Activated T-helper 1 cell treated with anti-CD3 and anti-CD28 coated beads, Interleukin-12 subunit alpha, Interleukin-12 subunit beta, Interleukin-2, Interleukin-4 antibody, amounts not matched to agents 30 ng/mL and 10 ng/mL and 1 ng/mL, durations not matched to agents 14 hours and 24 hours and 36 hours (primary cell): ENCODE measurements at regions not wholly inside any gene's neighbourhood (a gene's known extent, or its start where the extent isn't known, plus 50 kb on each side); places are given as distances from the start of the nearest gene placed in this dataset.

ENCODE experiments used
- DNase-seq: peaks from one replicate; pipeline ENCODE4 v3.0.0; 2021; ENCODE audit warnings: low spot score
- H3K27ac Mint-ChIP-seq: one replicate; pipeline ENCODE4 v1.8.0; 2021; ENCODE audit warnings: mild to moderate bottlenecking, mixed read lengths
- H3K27me3 Mint-ChIP-seq: one replicate; pipeline ENCODE4 v1.8.0; 2022; ENCODE audit warnings: mild to moderate bottlenecking, moderate library complexity, mixed read lengths; ENCODE audit not compliant: insufficient read depth
- H3K36me3 Mint-ChIP-seq: one replicate; pipeline ENCODE4 v1.8.0; 2021; ENCODE audit warnings: low read depth, mixed read lengths
- H3K4me1 Mint-ChIP-seq: one replicate; pipeline ENCODE4 v1.8.0; 2021; ENCODE audit warnings: low read depth, mixed read lengths
- H3K4me3 Mint-ChIP-seq: one replicate; pipeline ENCODE4 v1.8.0; 2021; ENCODE audit warnings: mild to moderate bottlenecking, moderate library complexity, mixed read lengths
- H3K9me3 Mint-ChIP-seq: one replicate; pipeline ENCODE4 v1.8.0; 2021; ENCODE audit warnings: mixed read lengths
- intact Hi-C: fragments of 100-400 bp; cut with micrococcal nuclease; formaldehyde crosslinking; loops from one replicate; pipeline ENCODE4 v1.15.1; 2024

DNA sequence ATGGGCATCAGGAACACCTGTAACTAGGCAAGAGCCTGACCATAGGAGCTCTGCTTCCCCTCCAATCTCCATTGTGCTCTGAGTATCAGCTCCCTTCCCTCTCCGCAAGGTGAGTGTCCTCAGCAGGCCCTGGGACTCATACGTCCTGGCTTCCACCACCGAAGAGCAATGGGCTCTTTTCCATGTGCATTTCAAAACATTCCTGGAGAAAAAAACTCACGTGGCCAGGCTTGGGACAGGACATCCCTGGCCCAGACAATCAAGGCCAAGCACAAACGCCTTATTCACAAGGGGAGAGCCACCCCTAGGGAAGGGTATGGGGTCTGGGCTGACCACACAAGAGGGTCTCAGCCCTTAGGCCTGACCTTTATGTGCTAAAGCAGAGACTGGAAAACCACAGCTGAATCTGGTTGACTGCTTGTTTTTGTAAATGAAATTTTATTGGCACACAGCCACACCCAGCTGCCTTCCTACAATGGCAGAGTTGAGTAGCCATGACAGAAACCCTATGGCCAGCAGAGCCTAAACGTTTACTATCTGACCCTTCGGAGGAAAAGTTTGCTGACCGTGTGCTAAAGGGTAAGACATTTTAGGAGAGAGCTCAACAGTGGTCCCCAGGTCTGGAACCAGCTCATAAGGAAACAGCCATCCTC, 175.7 kb upstream of the ARL4C start:
- Mint-ChIP-seq H3K27ac (no peak overlapping the region), H3K36me3 (no peaks in the 10 kb centered on the region), H3K4me1 (no peaks in the 10 kb centered on the region), H3K4me3 (no peak overlapping the region), H3K9me3 (no peaks in the 10 kb centered on the region), H3K27me3 (peaks cover 10% of the 10 kb centered on the region)
- intact Hi-C loops: no loop called here
- DNase-seq: no peak

- Mint-ChIP-seq H3K36me3 (no peaks in the 10 kb centered on the region), H3K4me3 (no peak overlapping the region), H3K9me3 (no peaks in the 10 kb centered on the region), H3K4me1 (no peaks in the 10 kb centered on the region), H3K27ac (no peak overlapping the region), H3K27me3 (peaks cover 10% of the 10 kb centered on the region)
- no peak for DNase-seq
- intact Hi-C loops: no loop called here
Measured at GRCh38 chr2:234671716-234672115, 174.8 kb upstream of the ARL4C start.

- no peak for DNase-seq
- H3K9me3 Mint-ChIP-seq: no peaks in the 10 kb centered on the region
- H3K27me3 Mint-ChIP-seq: peaks cover 10% of the 10 kb centered on the region
- H3K36me3 Mint-ChIP-seq: no peaks in the 10 kb centered on the region
- no peak overlapping the region for H3K4me3 Mint-ChIP-seq
- intact Hi-C loops: no loop called here
- no peak overlapping the region for H3K27ac Mint-ChIP-seq
- no peaks in the 10 kb centered on the region for H3K4me1 Mint-ChIP-seq
Measured at GRCh38 chr2:234671231-234671630, 174.3 kb upstream of the ARL4C start.

DNA sequence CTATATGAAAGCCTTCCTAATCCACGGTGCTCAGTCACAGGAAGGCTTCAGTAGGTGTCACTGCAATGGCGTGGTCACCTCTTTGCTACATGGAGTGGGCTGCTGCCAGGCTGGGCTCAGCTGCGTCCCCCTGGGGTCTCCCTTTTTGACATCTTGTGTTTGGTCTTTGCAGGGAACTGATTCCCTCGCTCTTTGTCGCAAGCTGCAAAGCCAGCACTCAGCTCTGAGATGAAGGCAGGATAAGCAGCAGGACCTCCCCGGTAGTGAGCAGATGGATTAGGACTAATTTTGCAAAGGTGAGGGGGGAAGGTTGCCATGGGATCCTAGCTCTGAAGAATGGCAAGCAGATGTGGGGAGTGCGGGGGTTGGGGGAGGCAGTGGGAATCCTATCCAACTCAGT, 173.9 kb upstream of the ARL4C start:
- H3K4me3 Mint-ChIP-seq: no peak overlapping the region
- H3K36me3 Mint-ChIP-seq: no peaks in the 10 kb centered on the region

DNA sequence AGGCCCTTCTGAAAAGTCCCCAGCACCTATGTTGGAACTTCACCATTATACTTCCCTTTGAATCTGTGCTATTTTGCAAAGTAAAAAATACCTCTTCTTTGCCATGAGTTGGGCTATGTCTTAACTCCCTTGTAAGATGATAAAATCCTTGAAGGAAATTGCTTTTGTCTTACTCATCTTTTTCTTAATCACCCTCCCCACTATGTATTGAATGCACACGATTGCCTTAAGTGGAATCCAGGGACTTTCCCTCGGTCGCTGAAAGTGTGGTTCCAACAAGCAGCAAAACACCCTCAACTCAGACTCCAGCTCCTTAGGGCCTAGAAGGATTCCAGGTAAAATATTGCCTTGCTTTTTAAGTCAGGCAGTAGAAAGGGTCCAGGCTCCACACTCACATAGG, 173.2 kb upstream of the ARL4C start:
- Mint-ChIP-seq H3K36me3 (no peaks in the 10 kb centered on the region), H3K9me3 (no peaks in the 10 kb centered on the region), H3K4me3 (no peak overlapping the region), H3K4me1 (no peaks in the 10 kb centered on the region), H3K27me3 (peaks cover 10% of the 10 kb centered on the region), H3K27ac (no peak overlapping the region)
- intact Hi-C loops: no loop called here
- no peak for DNase-seq

More for the DNA sequence above, 173.9 kb upstream of the ARL4C start:
- Mint-ChIP-seq H3K9me3 (no peaks in the 10 kb centered on the region), H3K27ac (no peak overlapping the region), H3K27me3 (peaks cover 10% of the 10 kb centered on the region), H3K4me1 (no peaks in the 10 kb centered on the region)
- intact Hi-C loops: no loop called here
- no peak for DNase-seq

- Mint-ChIP-seq H3K27me3 (peaks cover 7% of the 10 kb centered on the region), H3K4me3 (no peak overlapping the region), H3K27ac (no peak overlapping the region), H3K9me3 (no peaks in the 10 kb centered on the region), H3K4me1 (no peaks in the 10 kb centered on the region), H3K36me3 (no peaks in the 10 kb centered on the region)
- intact Hi-C loops: no loop called here
- no peak for DNase-seq
Measured at GRCh38 chr2:234669621-234670020, 172.7 kb upstream of the ARL4C start.

GRCh38 chr2:234669001-234669400, 172.1 kb upstream of the ARL4C start:
- Mint-ChIP-seq H3K4me3 (no peak overlapping the region), H3K36me3 (no peaks in the 10 kb centered on the region), H3K27ac (no peak overlapping the region), H3K9me3 (no peaks in the 10 kb centered on the region), H3K4me1 (no peaks in the 10 kb centered on the region), H3K27me3 (peaks cover 7% of the 10 kb centered on the region)
- no peak for DNase-seq
- intact Hi-C loops: no loop called here

GRCh38 chr2:234666911-234667310, 170.0 kb upstream of the ARL4C start:
- Mint-ChIP-seq H3K36me3 (no peaks in the 10 kb centered on the region), H3K27me3 (peaks cover 2% of the 10 kb centered on the region), H3K27ac (no peak overlapping the region), H3K4me3 (no peak overlapping the region), H3K9me3 (no peaks in the 10 kb centered on the region), H3K4me1 (no peaks in the 10 kb centered on the region)
- DNase-seq: no peak
- intact Hi-C loops: no loop called here

DNA sequence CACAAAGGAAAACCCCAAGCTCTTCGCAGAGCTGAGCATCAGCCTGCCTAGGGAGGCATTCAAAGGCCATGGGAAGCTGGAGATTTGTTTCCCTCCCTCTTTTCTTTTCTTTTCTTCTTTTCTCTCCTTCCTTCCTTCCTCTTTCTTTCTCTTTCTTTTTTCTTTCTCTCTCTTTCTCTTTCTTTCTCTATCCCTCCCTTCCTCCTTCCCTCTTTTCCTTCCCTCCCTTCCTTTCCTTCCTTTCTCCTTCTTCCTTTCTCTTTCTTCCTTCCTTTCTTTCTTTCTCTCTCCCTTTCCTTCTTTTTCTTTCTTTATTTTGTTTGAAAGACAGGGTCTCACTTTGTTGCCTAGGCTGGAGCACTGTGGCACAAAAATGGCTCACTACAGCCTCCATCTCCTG, 168.4 kb upstream of the ARL4C start:
- no peaks in the 10 kb centered on the region for H3K9me3 Mint-ChIP-seq
- H3K27me3 Mint-ChIP-seq: peaks cover 2% of the 10 kb centered on the region
- intact Hi-C loops: no loop called here
- DNase-seq: no peak
- no peaks in the 10 kb centered on the region for H3K4me1 Mint-ChIP-seq
- no peak overlapping the region for H3K27ac Mint-ChIP-seq
- no peak overlapping the region for H3K4me3 Mint-ChIP-seq
- H3K36me3 Mint-ChIP-seq: no peaks in the 10 kb centered on the region

DNA sequence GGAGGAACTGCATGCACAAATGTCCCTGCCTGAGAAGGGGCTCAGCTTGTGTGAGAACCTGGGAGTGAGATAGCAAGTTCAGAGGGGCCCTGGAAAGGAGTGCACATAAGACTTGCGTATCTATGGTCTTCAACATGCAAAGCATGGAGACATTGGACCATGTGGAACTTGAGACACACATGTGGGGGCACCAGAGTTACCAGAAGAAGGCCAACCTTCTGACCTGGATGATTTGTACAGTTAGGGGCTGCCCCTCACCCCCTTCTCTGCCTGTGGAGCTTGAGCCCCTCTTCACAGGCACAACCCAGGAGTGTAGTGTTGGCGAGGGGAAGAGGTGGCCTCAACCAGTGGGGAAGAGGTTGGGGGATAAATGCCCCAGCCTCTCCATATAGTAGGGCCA, 165.0 kb upstream of the ARL4C start:
- Mint-ChIP-seq H3K9me3 (no peaks in the 10 kb centered on the region), H3K27me3 (peaks cover 2% of the 10 kb centered on the region), H3K4me3 (no peak overlapping the region), H3K27ac (no peak overlapping the region), H3K36me3 (no peaks in the 10 kb centered on the region), H3K4me1 (no peaks in the 10 kb centered on the region)
- intact Hi-C loops: no loop called here
- DNase-seq: no peak

- no peak for DNase-seq
- intact Hi-C loops: no loop called here
- Mint-ChIP-seq H3K27me3 (peaks cover 2% of the 10 kb centered on the region), H3K4me3 (no peak overlapping the region), H3K4me1 (no peaks in the 10 kb centered on the region), H3K36me3 (no peaks in the 10 kb centered on the region), H3K27ac (no peak overlapping the region), H3K9me3 (no peaks in the 10 kb centered on the region)
Measured at GRCh38 chr2:234661175-234661574, 164.3 kb upstream of the ARL4C start.

DNA sequence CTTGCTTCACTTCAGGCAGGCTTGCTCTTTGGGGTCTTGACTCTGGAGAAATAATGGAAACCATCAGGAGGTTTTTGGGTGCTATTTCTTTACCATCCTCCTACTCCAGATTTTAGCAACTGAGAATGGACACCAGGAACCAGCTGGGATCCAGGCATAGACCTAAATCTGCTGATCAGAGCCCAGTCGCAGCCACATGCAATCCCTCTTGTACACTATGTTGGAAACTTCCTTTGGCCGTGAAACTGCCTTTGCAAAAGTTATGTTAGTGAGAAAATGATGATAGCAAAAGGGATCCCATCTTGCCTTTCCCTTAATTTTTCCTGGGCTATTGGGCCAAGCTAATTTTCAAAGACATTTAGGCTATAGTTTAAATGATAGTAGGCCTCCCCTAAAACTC, 158.8 kb upstream of the ARL4C start:
- H3K4me1 Mint-ChIP-seq: no peaks in the 10 kb centered on the region
- no peaks in the 10 kb centered on the region for H3K27me3 Mint-ChIP-seq
- H3K36me3 Mint-ChIP-seq: no peaks in the 10 kb centered on the region
- no peak overlapping the region for H3K4me3 Mint-ChIP-seq
- no peak for DNase-seq
- no peaks in the 10 kb centered on the region for H3K9me3 Mint-ChIP-seq
- no peak overlapping the region for H3K27ac Mint-ChIP-seq
- intact Hi-C loops: no loop called here

- no peaks in the 10 kb centered on the region for H3K4me1 Mint-ChIP-seq
- no peak overlapping the region for H3K27ac Mint-ChIP-seq
- intact Hi-C loops: no loop called here
Measured at GRCh38 chr2:234650911-234651310, 154.0 kb upstream of the ARL4C start.

DNA sequence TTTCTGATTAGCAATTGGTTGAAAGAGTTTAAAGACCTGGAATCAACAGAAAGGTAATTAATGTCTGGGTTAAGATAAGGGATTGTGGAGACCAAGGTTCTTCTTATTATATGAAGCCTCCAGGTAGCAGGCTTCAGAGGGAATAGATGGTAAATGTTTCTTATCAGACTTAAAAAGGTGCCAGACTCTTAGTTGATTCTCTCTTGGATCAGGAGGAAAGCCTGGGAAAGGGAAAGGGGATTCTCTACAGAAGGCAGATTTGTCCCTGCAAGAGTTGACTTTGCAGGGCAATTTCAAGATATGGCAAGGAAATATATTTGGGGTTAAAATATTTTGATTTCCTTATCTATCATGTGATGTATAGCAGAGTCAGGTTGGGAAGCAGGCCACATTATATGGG, 153.1 kb upstream of the ARL4C start:
- intact Hi-C loops: no loop called here
- no peaks in the 10 kb centered on the region for H3K36me3 Mint-ChIP-seq
- no peak overlapping the region for H3K4me3 Mint-ChIP-seq
- H3K27ac Mint-ChIP-seq: no peak overlapping the region
- H3K27me3 Mint-ChIP-seq: peaks cover 4% of the 10 kb centered on the region
- H3K9me3 Mint-ChIP-seq: no peaks in the 10 kb centered on the region
- no peaks in the 10 kb centered on the region for H3K4me1 Mint-ChIP-seq
- DNase-seq: no peak

More at GRCh38 chr2:234650911-234651310, 154.0 kb upstream of the ARL4C start:
- Mint-ChIP-seq H3K27me3 (peaks cover 4% of the 10 kb centered on the region), H3K4me3 (no peak overlapping the region), H3K9me3 (no peaks in the 10 kb centered on the region), H3K36me3 (no peaks in the 10 kb centered on the region)
- DNase-seq: no peak
